KOPT-K1 (cell line): ENCODE measurements at regions not wholly inside any gene's neighbourhood (a gene's known extent, or its start where the extent isn't known, plus 50 kb on each side); places are given as distances from the start of the nearest gene placed in this dataset.
"Not testable (repeated sequence)": the region's sequence is repeated elsewhere in the genome, so short reads cannot be mapped to it uniquely, and the experiment has no call there.

ENCODE experiments used
- H3K27ac ChIP-seq: fragments of 200-600 bp; sonication (generic); 2 replicates; pipeline ENCODE4 v1.5.1; 2016; ENCODE audit warnings: antibody characterized with exemption, mild to moderate bottlenecking, low read depth, low read length; ENCODE audit not compliant: poor library complexity, severe bottlenecking
- H3K36me3 ChIP-seq: fragments of 200-600 bp; sonication (generic); 2 replicates; pipeline ENCODE4 v1.5.1; 2017; ENCODE audit warnings: antibody characterized with exemption, mild to moderate bottlenecking, low read length, moderate library complexity; ENCODE audit not compliant: insufficient read depth
- H3K9me3 ChIP-seq: fragments of 200-600 bp; sonication (generic); 2 replicates; pipeline ENCODE4 v1.5.1; 2017; ENCODE audit warnings: antibody characterized with exemption, low read length, mild to moderate bottlenecking; ENCODE audit not compliant: insufficient read depth, poor library complexity, severe bottlenecking

DNA sequence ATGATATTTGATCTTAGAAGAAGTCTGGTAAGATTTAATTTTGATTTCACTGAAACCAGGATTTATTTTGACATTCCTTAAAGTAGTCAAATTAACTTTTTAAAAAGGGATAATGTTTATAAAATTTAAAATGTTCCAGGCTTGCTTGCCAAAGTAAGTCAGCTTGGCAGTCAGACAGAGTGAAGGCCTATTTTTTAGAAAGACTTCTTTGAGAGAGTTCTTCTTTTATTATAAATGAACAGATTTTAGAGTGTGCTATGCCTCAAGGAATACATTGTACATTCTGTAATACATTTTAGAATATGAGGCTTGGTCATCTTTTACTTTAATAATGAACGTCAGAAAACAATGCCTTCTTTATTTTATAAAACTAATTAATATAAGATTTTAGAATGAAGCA lies 138.7 kb downstream of the DISP1 start:
- Histone ChIP-seq H3K36me3 (no peaks in the 10 kb centered on the region), H3K27ac (no peak overlapping the region), H3K9me3 (no peaks in the 10 kb centered on the region)

DNA sequence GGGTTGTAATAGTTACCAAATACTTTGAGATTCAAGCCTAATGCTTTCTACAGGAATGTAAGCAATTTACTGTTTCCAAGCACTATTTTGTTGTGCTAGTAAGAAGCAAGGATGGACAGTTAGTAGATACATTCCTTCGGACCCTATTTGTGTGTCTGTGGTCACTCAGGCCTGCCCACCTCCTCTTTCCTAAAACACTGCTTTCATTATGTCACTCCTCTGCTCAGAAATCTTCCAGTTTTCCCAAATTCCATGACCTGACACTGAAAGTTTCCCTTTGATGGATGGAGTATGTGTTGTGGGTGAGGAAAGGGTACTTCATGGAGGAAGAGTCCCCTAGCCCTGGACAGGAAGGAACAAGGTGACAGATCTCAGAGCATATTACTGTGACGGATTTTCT lies 141.1 kb downstream of the DISP1 start:
- no peak overlapping the region for H3K27ac ChIP-seq
- H3K9me3 ChIP-seq = no peaks in the 10 kb centered on the region
- H3K36me3 ChIP-seq = no peaks in the 10 kb centered on the region

DNA sequence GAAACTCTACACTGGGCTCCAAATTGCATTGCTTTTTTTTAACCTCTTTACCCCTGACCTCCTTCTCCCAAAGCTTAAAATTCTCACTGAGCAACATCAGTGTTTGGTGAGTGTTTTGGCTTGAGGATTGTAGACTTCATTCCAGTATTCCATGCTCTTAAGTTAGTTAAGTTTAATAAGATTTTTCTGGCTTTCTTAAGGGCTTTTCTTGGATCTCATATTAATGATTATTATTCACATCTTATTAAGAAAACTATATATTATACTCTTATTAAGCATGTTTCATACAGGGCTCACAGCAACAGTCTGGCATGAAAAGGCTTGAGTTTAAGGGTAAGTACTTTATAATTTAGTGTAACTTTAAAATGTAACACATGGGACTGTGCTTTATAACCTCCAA lies 141.8 kb downstream of the DISP1 start:
- no peak overlapping the region for H3K27ac ChIP-seq
- H3K9me3 ChIP-seq = no peaks in the 10 kb centered on the region
- no peaks in the 10 kb centered on the region for H3K36me3 ChIP-seq

- H3K9me3 ChIP-seq = no peaks in the 10 kb centered on the region
- H3K27ac ChIP-seq = no peak overlapping the region
- H3K36me3 ChIP-seq = no peaks in the 10 kb centered on the region
Measured at GRCh38 chr1:222967466-222968240, 152.8 kb downstream of the DISP1 start.

GRCh38 chr1:222970040-222970439 lies 155.2 kb downstream of the DISP1 start:
- Histone ChIP-seq H3K27ac (no peak overlapping the region), H3K9me3 (no peaks in the 10 kb centered on the region), H3K36me3 (no peaks in the 10 kb centered on the region)

DNA sequence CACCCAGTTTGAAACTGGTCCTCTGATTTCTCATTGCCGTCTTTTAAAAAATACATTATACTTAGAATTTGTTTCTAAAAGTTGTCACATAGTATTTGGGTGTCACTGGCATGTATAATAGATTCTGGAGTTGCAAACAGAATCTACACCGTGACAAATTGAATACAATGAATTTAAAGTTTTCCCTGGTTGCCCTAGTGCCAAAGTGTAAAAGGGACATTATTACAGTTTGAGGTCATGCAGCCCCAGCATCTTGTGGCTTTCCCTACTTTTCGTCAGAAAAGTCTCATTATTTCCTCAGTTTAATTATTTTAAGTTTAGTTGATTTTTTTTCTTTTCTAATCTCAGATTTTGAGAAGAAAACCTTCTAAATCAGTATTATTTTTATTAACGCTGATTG lies 155.9 kb downstream of the DISP1 start:
- H3K9me3 ChIP-seq = no peaks in the 10 kb centered on the region
- H3K27ac ChIP-seq = no peak overlapping the region

GRCh38 chr1:222971146-222971545 lies 156.3 kb downstream of the DISP1 start:
- no peak overlapping the region for H3K27ac ChIP-seq
- no peaks in the 10 kb centered on the region for H3K36me3 ChIP-seq
- H3K9me3 ChIP-seq = no peaks in the 10 kb centered on the region

More for the DNA sequence above, 155.9 kb downstream of the DISP1 start:
- no peaks in the 10 kb centered on the region for H3K36me3 ChIP-seq

DNA sequence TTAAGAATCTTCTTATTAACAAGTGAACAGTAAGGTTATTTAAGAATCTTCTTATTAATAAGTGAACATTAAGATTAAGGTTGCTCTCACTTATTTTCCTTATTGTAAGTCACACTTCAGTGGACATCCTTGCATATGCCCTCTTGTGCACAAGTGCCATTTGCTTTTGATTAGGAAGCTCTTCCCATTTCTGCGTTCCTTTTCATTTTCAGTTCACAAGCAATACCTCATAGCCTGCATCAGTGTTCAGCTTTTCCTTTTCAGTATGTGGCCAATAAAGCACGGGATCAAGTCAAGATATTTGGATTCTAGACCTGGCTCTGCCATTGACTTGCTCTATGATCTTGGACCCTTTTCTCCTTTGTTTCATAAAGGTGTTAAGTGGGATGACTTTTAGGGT lies 158.7 kb downstream of the DISP1 start:
- Histone ChIP-seq H3K36me3 (no peaks in the 10 kb centered on the region), H3K27ac (no peak overlapping the region), H3K9me3 (no peaks in the 10 kb centered on the region)

GRCh38 chr1:222974496-222974895 lies 159.7 kb downstream of the DISP1 start:
- H3K36me3 ChIP-seq = no peaks in the 10 kb centered on the region
- no peak overlapping the region for H3K27ac ChIP-seq
- no peaks in the 10 kb centered on the region for H3K9me3 ChIP-seq

GRCh38 chr1:222975472-222976122 lies 160.8 kb downstream of the DISP1 start:
- Histone ChIP-seq H3K27ac (no peak overlapping the region), H3K9me3 (no peaks in the 10 kb centered on the region), H3K36me3 (no peaks in the 10 kb centered on the region)

GRCh38 chr1:222976453-222976852 lies 161.6 kb downstream of the DISP1 start:
- Histone ChIP-seq H3K36me3 (no peaks in the 10 kb centered on the region), H3K9me3 (no peaks in the 10 kb centered on the region), H3K27ac (no peak overlapping the region)

- H3K36me3 ChIP-seq, H3K27ac ChIP-seq, H3K9me3 ChIP-seq: not testable (repeated sequence)
Measured at GRCh38 chr1:222977294-222977693, 162.5 kb downstream of the DISP1 start.

- no peaks in the 10 kb centered on the region for H3K36me3 ChIP-seq
- H3K27ac ChIP-seq = no peak overlapping the region
- no peaks in the 10 kb centered on the region for H3K9me3 ChIP-seq
Measured at GRCh38 chr1:222979561-222979960, 163.5 kb downstream of the TLR5 start.

DNA sequence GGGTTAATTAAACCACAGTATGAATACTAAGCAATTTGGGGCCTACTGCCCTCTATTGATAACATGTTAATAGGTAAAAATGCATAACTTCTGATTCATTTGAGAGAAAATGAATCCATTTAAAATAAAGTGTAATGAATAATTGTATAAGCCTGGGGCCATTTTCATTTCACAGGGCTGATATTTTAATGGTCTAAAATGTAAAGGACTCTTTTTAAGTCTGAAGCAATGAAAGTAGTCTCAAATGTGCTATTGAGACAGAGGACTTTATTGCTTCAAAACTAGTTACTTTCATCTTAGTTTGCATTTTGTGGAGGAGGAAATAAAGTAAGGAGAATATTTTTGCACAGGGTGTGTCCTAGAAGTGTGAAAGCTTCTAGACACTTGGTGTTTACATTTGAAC lies 155.4 kb downstream of the TLR5 start:
- no peak overlapping the region for H3K27ac ChIP-seq
- no peaks in the 10 kb centered on the region for H3K9me3 ChIP-seq
- H3K36me3 ChIP-seq = no peaks in the 10 kb centered on the region

GRCh38 chr1:222989443-222989842 lies 153.6 kb downstream of the TLR5 start:
- no peaks in the 10 kb centered on the region for H3K9me3 ChIP-seq
- no peak overlapping the region for H3K27ac ChIP-seq
- no peaks in the 10 kb centered on the region for H3K36me3 ChIP-seq

GRCh38 chr1:222991177-222991576 lies 151.9 kb downstream of the TLR5 start:
- no peaks in the 10 kb centered on the region for H3K9me3 ChIP-seq
- H3K27ac ChIP-seq = no peak overlapping the region
- no peaks in the 10 kb centered on the region for H3K36me3 ChIP-seq
